ENCODE measurements at regions not wholly inside any gene's neighbourhood (a gene's known extent, or its start where the extent isn't known, plus 50 kb on each side); places are given as distances from the start of the nearest gene placed in this dataset.

DNA sequence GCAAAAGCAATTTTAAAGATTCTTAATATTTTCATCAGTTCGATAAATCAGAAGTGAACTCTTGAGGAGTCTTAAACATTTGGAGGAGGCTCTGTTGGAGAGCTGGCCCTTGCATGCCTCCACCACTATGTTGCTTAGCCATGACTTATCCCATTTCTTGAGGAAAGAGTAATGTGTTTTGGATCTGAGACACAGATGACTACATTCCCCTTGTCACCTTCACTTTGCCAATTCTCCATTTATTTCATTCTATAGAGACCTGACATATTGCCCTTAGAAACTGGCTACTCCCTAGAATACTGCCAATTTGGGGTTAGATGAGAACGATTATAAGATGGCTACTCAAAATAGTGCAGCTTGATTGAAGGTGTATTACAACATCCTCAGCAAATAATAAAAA lies 157.4 kb upstream of the TMEM260 start:
- no peaks in the 10 kb centered on the region for H3K9me2 ChIP-seq
- H3K4me1 ChIP-seq (ENCODE audit: control insufficient read depth in 1 of 2, insufficient read depth in 2 of 2, low read depth in 1 of 2, low read length in 1 of 2) = no peaks in the 10 kb centered on the region; a peak in 1 of 4 replicates
- POLR2A ChIA-PET = no interaction called here
- 7% methylated on average over 2 of the region's 2 CpGs for WGBS (ENCODE audit: low lambda C conversion rate)
- H3K9ac ChIP-seq = no peak overlapping the region
- no peaks in the 10 kb centered on the region for H3K36me3 ChIP-seq (replicated peaks in 1 of 2; ENCODE audit: control insufficient read depth in 1 of 2, insufficient read depth in 2 of 2, low read length in 1 of 2)
- no peak overlapping the region for H2AFZ ChIP-seq (ENCODE audit: low read depth)
- H3K4me2 ChIP-seq = no peak overlapping the region
- H3K27ac ChIP-seq (ENCODE audit: low read depth in 2 of 2, low read length in 1 of 2) = no peak overlapping the region
- TF ChIP-seq REST (IDR thresholded peaks at IDR 0.05; ENCODE audit: low read depth, low read length) (no peak), RFX5 (IDR thresholded peaks at IDR 0.05; ENCODE audit: low read length) (no peak), TAF1 (IDR thresholded peaks at IDR 0.05; ENCODE audit: borderline replicate concordance, low read depth, low read length) (no peak), POLR2AphosphoS5 (IDR thresholded peaks at IDR 0.05; ENCODE audit: low read depth, low read length) (no peak), USF2 (IDR thresholded peaks at IDR 0.05; ENCODE audit: borderline replicate concordance, low read depth, low read length) (no peak), EZH2phosphoT487 (IDR thresholded peaks at IDR 0.05; ENCODE audit: borderline replicate concordance, low read depth) (no peak), YY1 (IDR thresholded peaks at IDR 0.05; ENCODE audit: low read depth) (no peak), FOXM1 (IDR thresholded peaks at IDR 0.05; ENCODE audit: low read depth) (no peak), RAD21 (IDR thresholded peaks at IDR 0.05; ENCODE audit: low read length) (no peak), GATA2 (CRISPR knock-in tag; IDR thresholded peaks at IDR 0.05) (no peak), RXRA (IDR thresholded peaks at IDR 0.05; ENCODE audit: borderline replicate concordance, low read depth) (no peak), FOXJ3 (CRISPR knock-in tag; IDR thresholded peaks at IDR 0.05) (no peak), FOSL2 (IDR thresholded peaks at IDR 0.05; ENCODE audit: borderline replicate concordance, low read depth) (no peak), TCF12 (IDR thresholded peaks at IDR 0.05) (no peak)
- TF ChIP-seq, protein P1, sequence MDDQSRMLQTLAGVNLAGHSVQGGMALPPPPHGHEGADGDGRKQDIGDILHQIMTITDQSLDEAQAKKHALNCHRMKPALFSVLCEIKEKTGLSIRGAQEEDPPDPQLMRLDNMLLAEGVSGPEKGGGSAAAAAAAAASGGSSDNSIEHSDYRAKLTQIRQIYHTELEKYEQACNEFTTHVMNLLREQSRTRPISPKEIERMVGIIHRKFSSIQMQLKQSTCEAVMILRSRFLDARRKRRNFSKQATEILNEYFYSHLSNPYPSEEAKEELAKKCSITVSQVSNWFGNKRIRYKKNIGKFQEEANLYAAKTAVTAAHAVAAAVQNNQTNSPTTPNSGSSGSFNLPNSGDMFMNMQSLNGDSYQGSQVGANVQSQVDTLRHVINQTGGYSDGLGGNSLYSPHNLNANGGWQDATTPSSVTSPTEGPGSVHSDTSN (IDR thresholded peaks at IDR 0.05) = no peak
- TF ChIP-seq, protein P2, sequence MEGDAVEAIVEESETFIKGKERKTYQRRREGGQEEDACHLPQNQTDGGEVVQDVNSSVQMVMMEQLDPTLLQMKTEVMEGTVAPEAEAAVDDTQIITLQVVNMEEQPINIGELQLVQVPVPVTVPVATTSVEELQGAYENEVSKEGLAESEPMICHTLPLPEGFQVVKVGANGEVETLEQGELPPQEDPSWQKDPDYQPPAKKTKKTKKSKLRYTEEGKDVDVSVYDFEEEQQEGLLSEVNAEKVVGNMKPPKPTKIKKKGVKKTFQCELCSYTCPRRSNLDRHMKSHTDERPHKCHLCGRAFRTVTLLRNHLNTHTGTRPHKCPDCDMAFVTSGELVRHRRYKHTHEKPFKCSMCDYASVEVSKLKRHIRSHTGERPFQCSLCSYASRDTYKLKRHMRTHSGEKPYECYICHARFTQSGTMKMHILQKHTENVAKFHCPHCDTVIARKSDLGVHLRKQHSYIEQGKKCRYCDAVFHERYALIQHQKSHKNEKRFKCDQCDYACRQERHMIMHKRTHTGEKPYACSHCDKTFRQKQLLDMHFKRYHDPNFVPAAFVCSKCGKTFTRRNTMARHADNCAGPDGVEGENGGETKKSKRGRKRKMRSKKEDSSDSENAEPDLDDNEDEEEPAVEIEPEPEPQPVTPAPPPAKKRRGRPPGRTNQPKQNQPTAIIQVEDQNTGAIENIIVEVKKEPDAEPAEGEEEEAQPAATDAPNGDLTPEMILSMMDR (IDR thresholded peaks at IDR 0.05) = no peak
- no peak for DNase-seq
- no peaks in the 10 kb centered on the region for H3K9me3 ChIP-seq
- no peaks in the 10 kb centered on the region; the same call in 1 of the 2 replicates for H3K27me3 ChIP-seq (ENCODE audit: insufficient read depth)
- H4K20me1 ChIP-seq (ENCODE audit: insufficient read depth) = no peaks in the 10 kb centered on the region
- CTCF ChIA-PET = interaction anchor here (0.7 to 1.4 kb wide), 4 partner anchors 11 to 984 kb away, joined by 3 read pairs; no protein-coding TSS in a partner anchor
- no peak overlapping the region for H3K4me3 ChIP-seq (ENCODE audit: low read depth in 2 of 2, low read length in 1 of 2)
- no peaks in the 10 kb centered on the region for H3K79me2 ChIP-seq (ENCODE audit: insufficient read depth)
- H3F3A ChIP-seq (replicated peaks; ENCODE audit: insufficient read depth) = no peaks in the 10 kb centered on the region

Data from SK-N-SH (cell line).